Nephron progenitor cell (in vitro differentiated cells): ENCODE measurements at regions not wholly inside any gene's neighbourhood (a gene's known extent, or its start where the extent isn't known, plus 50 kb on each side); places are given as distances from the start of the nearest gene placed in this dataset.

Experiments
- DNase-seq: peaks from one replicate; pipeline ENCODE4 v3.0.0; 2021
- H3K27ac Mint-ChIP-seq: 2 replicates; pipeline ENCODE4 v1.8.0; 2021; ENCODE audit warnings: mild to moderate bottlenecking, moderate library complexity, mixed read lengths
- H3K27me3 Mint-ChIP-seq: 2 replicates; pipeline ENCODE4 v1.8.0; 2021; ENCODE audit warnings: mild to moderate bottlenecking, low read depth, mixed read lengths; ENCODE audit not compliant: poor library complexity
- H3K36me3 Mint-ChIP-seq: 2 replicates; pipeline ENCODE4 v1.8.0; 2021; ENCODE audit warnings: low read depth, mixed read lengths
- H3K4me1 Mint-ChIP-seq: 2 replicates; pipeline ENCODE4 v1.8.0; 2021; ENCODE audit warnings: mixed read lengths
- H3K4me3 Mint-ChIP-seq: 2 replicates; pipeline ENCODE4 v1.8.0; 2021; ENCODE audit warnings: mild to moderate bottlenecking, moderate library complexity, mixed read lengths
- H3K9me3 Mint-ChIP-seq: 2 replicates; pipeline ENCODE4 v1.8.0; 2021; ENCODE audit warnings: mild to moderate bottlenecking, moderate library complexity, mixed read lengths
- CTCF ChIP-seq: fragments of 200-600 bp; sonication (generic); IDR thresholded peaks from 2 replicates; pipeline ENCODE4 v1.5.0; 2021; ENCODE audit warnings: antibody characterized with exemption

- DNase-seq, result no peak
- H3K9me3 Mint-ChIP-seq, result peaks cover 4% of the 10 kb centered on the region
- no peak overlapping the region for H3K4me3 Mint-ChIP-seq
- no peak overlapping the region for H3K27ac Mint-ChIP-seq
- H3K27me3 Mint-ChIP-seq, result peaks cover 2% of the 10 kb centered on the region
- peaks cover 5% of the 10 kb centered on the region for H3K4me1 Mint-ChIP-seq
- TF ChIP-seq CTCF, result no peak
- H3K36me3 Mint-ChIP-seq, result peaks cover 4% of the 10 kb centered on the region
Observed at GRCh38 chr20:11391591-11391990, 526.1 kb upstream of the BTBD3 start.

GRCh38 chr20:11394145-11394833 lies 523.4 kb upstream of the BTBD3 start:
- H3K9me3 Mint-ChIP-seq, result no peaks in the 10 kb centered on the region
- no peak for TF ChIP-seq CTCF
- peaks cover 2% of the 10 kb centered on the region for H3K27me3 Mint-ChIP-seq
- H3K4me3 Mint-ChIP-seq, result no peak overlapping the region
- DNase-seq, result no peak
- H3K27ac Mint-ChIP-seq, result no peak overlapping the region
- no peaks in the 10 kb centered on the region for H3K36me3 Mint-ChIP-seq
- H3K4me1 Mint-ChIP-seq, result no peaks in the 10 kb centered on the region

- no peak for DNase-seq
- Mint-ChIP-seq H3K27ac (no peak overlapping the region), H3K4me3 (no peak overlapping the region), H3K9me3 (no peaks in the 10 kb centered on the region), H3K36me3 (no peaks in the 10 kb centered on the region), H3K27me3 (peaks cover 2% of the 10 kb centered on the region), H3K4me1 (no peaks in the 10 kb centered on the region)
- TF ChIP-seq CTCF, result no peak
Observed at GRCh38 chr20:11395581-11395980, 522.1 kb upstream of the BTBD3 start.

- Mint-ChIP-seq H3K27me3 (no peaks in the 10 kb centered on the region), H3K27ac (no peak overlapping the region), H3K9me3 (no peaks in the 10 kb centered on the region), H3K4me3 (no peak overlapping the region), H3K36me3 (no peaks in the 10 kb centered on the region), H3K4me1 (peaks cover 14% of the 10 kb centered on the region)
- no peak for DNase-seq
- TF ChIP-seq CTCF, result no peak
Observed at GRCh38 chr20:11401988-11402387, 515.7 kb upstream of the BTBD3 start.

- no peak for TF ChIP-seq CTCF
- Mint-ChIP-seq H3K9me3 (no peaks in the 10 kb centered on the region), H3K4me3 (no peak overlapping the region), H3K27me3 (no peaks in the 10 kb centered on the region), H3K36me3 (no peaks in the 10 kb centered on the region), H3K4me1 (peaks cover 14% of the 10 kb centered on the region), H3K27ac (peak overlapping the region; percentile 63)
- no peak for DNase-seq
Observed at GRCh38 chr20:11403711-11404110, 514.0 kb upstream of the BTBD3 start.

GRCh38 chr20:11406877-11407276 lies 510.8 kb upstream of the BTBD3 start:
- H3K36me3 Mint-ChIP-seq, result no peaks in the 10 kb centered on the region
- H3K27me3 Mint-ChIP-seq, result no peaks in the 10 kb centered on the region
- no peaks in the 10 kb centered on the region for H3K9me3 Mint-ChIP-seq
- no peak overlapping the region for H3K27ac Mint-ChIP-seq
- no peak overlapping the region for H3K4me3 Mint-ChIP-seq
- TF ChIP-seq CTCF, result no peak
- H3K4me1 Mint-ChIP-seq, result peaks cover 5% of the 10 kb centered on the region
- DNase-seq, result no peak
